ENCODE measurements at regions not wholly inside any gene's neighbourhood (a gene's known extent, or its start where the extent isn't known, plus 50 kb on each side); places are given as distances from the start of the nearest gene placed in this dataset.

DNA sequence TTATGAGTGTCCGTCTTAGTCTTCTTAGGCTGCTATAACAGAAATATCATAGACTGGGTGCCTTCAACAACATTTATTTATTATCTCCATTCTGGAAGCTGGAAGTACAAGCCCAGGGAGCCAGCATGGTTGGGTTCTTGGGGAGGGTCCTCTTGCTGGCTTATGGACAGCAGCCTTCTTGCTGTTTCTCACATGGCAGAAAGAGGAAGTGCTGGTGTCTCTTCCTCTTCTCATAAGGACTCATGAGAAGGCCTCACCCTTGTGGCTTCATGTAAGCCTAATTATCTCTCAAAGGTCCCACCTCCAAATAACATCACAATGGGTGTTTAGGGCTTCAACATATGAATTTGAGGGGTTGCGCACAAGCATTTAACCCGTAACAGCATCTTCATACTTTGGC, 207.0 kb upstream of the COX10 start:
- TF ChIP-seq ZNF232 (CRISPR knock-in tag; IDR thresholded peaks at IDR 0.05) (no peak), ZBTB21 (CRISPR knock-in tag; IDR thresholded peaks at IDR 0.05; ENCODE audit: borderline replicate concordance) (no peak), RELA (CRISPR knock-in tag; IDR thresholded peaks at IDR 0.05; ENCODE audit: borderline replicate concordance) (no peak), ZNF396 (CRISPR knock-in tag; IDR thresholded peaks at IDR 0.05; ENCODE audit: borderline replicate concordance) (no peak)

Data from WTC11 (cell line).